ENCODE measurements at regions not wholly inside any gene's neighbourhood (a gene's known extent, or its start where the extent isn't known, plus 50 kb on each side); places are given as distances from the start of the nearest gene placed in this dataset.

GRCh38 chr12:58794859-58795258 is 125.4 kb downstream of the LRIG3 start:
- Histone ChIP-seq H3K36me3 (ENCODE audit: control insufficient read depth in 1 of 2, insufficient read depth in 2 of 2, low read length in 2 of 2) (no peaks in the 10 kb centered on the region), H3K9me3 (ENCODE audit: control insufficient read depth in 1 of 2, insufficient read depth in 1 of 2, low read depth in 1 of 2, low read length in 2 of 2) (no peaks in the 10 kb centered on the region), H3K4me3 (replicated peaks in 1 of 2; ENCODE audit: low read depth in 1 of 2, low read length in 2 of 2) (no peak overlapping the region), H2AFZ (ENCODE audit: low read depth, low read length, poor library complexity, severe bottlenecking) (no peak overlapping the region), H3K79me2 (ENCODE audit: insufficient read depth, low read length) (no peaks in the 10 kb centered on the region), H3K4me1 (ENCODE audit: control insufficient read depth in 1 of 2, insufficient read depth in 2 of 2, low read length in 2 of 2) (no peaks in the 10 kb centered on the region), H3K9ac (ENCODE audit: low read length) (no peak overlapping the region), H3K9me2 (ENCODE audit: insufficient read depth) (peaks cover 11% of the 10 kb centered on the region; the same call in 1 of the 2 replicates), H3K27ac (ENCODE audit: low read depth, low read length) (no peak overlapping the region), H3K27me3 (ENCODE audit: insufficient read depth, low read length) (no peaks in the 10 kb centered on the region), H4K20me1 (ENCODE audit: insufficient read depth) (no peaks in the 10 kb centered on the region), H3K4me2 (ENCODE audit: low read length) (no peak overlapping the region)
- ATAC-seq: no peak
- POLR2A ChIA-PET: no interaction called here
- TF ChIP-seq SRF (IDR thresholded peaks at IDR 0.05; ENCODE audit: low read depth): no peak
- no peak for TF ChIP-seq ELF1 (IDR thresholded peaks at IDR 0.05; ENCODE audit: borderline replicate concordance, low read depth)
- TF ChIP-seq EGR1 (IDR thresholded peaks at IDR 0.05; ENCODE audit: low read depth): no peak
- no peak for TF ChIP-seq ATF3 (IDR thresholded peaks at IDR 0.05)
- TF ChIP-seq ZNF274 (IDR thresholded peaks at IDR 0.05; ENCODE audit: low read depth, low read length): no peak
- no peak for TF ChIP-seq CTCF (IDR thresholded peaks at IDR 0.05 in 2 of 3, conservative IDR thresholded peaks at IDR 0.05 in 1 of 3; ENCODE audit: borderline replicate concordance in 1 of 3, insufficient read depth in 1 of 3, low read depth in 2 of 3, low read length in 2 of 3)
- no peak for TF ChIP-seq EZH2 (IDR thresholded peaks at IDR 0.05)
- TF ChIP-seq CBX3 (IDR thresholded peaks at IDR 0.05; ENCODE audit: low read depth): no peak
- RAD21 ChIA-PET (ENCODE audit: low non-redundant PET in 1 of 2, low total read pairs in 2 of 2, uncharacterized antibody in 2 of 2, unreplicated experiment in 2 of 2): no interaction called here
- no TSS peak for BruUV-seq (replicated peaks)
- intact Hi-C loops (cut with micrococcal nuclease): no loop called here
- DNase-seq (ENCODE audit: low read depth, low spot score): no peak
- CTCF ChIA-PET: no interaction called here

GRCh38 chr12:58795825-58796224 is 124.5 kb downstream of the LRIG3 start:
- DNase-seq (ENCODE audit: low read depth, low spot score) (no peak), ATAC-seq (no peak)
- ChIA-PET CTCF (no interaction called here), RAD21 (ENCODE audit: low non-redundant PET in 1 of 2, low total read pairs in 2 of 2, uncharacterized antibody in 2 of 2, unreplicated experiment in 2 of 2) (no interaction called here), POLR2A (no interaction called here)
- peaks cover 11% of the 10 kb centered on the region; the same call in 1 of the 2 replicates for H3K9me2 ChIP-seq (ENCODE audit: insufficient read depth)
- H3K79me2 ChIP-seq (ENCODE audit: insufficient read depth, low read length): no peaks in the 10 kb centered on the region
- H3K4me1 ChIP-seq (ENCODE audit: control insufficient read depth in 1 of 2, insufficient read depth in 2 of 2, low read length in 2 of 2): no peaks in the 10 kb centered on the region
- no TSS peak for BruUV-seq (replicated peaks)
- no peaks in the 10 kb centered on the region for H3K36me3 ChIP-seq (ENCODE audit: control insufficient read depth in 1 of 2, insufficient read depth in 2 of 2, low read length in 2 of 2)
- no peaks in the 10 kb centered on the region for H3K9me3 ChIP-seq (ENCODE audit: control insufficient read depth in 1 of 2, insufficient read depth in 1 of 2, low read depth in 1 of 2, low read length in 2 of 2)
- H3K27me3 ChIP-seq (ENCODE audit: insufficient read depth, low read length): no peaks in the 10 kb centered on the region
- H3K4me3 ChIP-seq (replicated peaks in 1 of 2; ENCODE audit: low read depth in 1 of 2, low read length in 2 of 2): no peak overlapping the region
- no peak overlapping the region for H3K9ac ChIP-seq (ENCODE audit: low read length)
- no peaks in the 10 kb centered on the region for H4K20me1 ChIP-seq (ENCODE audit: insufficient read depth)
- H2AFZ ChIP-seq (ENCODE audit: low read depth, low read length, poor library complexity, severe bottlenecking): no peak overlapping the region
- H3K4me2 ChIP-seq (ENCODE audit: low read length): no peak overlapping the region
- H3K27ac ChIP-seq (ENCODE audit: low read depth, low read length): no peak overlapping the region
- intact Hi-C loops (cut with micrococcal nuclease): no loop called here
- no peak for TF ChIP-seq CTCF (IDR thresholded peaks at IDR 0.05 in 2 of 3, conservative IDR thresholded peaks at IDR 0.05 in 1 of 3; ENCODE audit: borderline replicate concordance in 1 of 3, insufficient read depth in 1 of 3, low read depth in 2 of 3, low read length in 2 of 3)
- TF ChIP-seq SIN3A (IDR thresholded peaks at IDR 0.05; ENCODE audit: low read depth): no peak
- TF ChIP-seq CEBPB (IDR thresholded peaks at IDR 0.05; ENCODE audit: low read depth): no peak
- no peak for TF ChIP-seq POLR2A (IDR thresholded peaks at IDR 0.05; ENCODE audit: borderline replicate concordance, extremely low read depth, insufficient read depth, insufficient read length)
- no peak for TF ChIP-seq CBX3 (IDR thresholded peaks at IDR 0.05; ENCODE audit: low read depth)
- TF ChIP-seq REST (IDR thresholded peaks at IDR 0.05; ENCODE audit: low read depth): no peak
- no peak for TF ChIP-seq MAX (IDR thresholded peaks at IDR 0.05)
- TF ChIP-seq RAD21 (IDR thresholded peaks at IDR 0.05; ENCODE audit: low read depth): no peak
